Heart left ventricle (tissue), 13 donors: ENCODE measurements at regions not wholly inside any gene's neighbourhood (a gene's known extent, or its start where the extent isn't known, plus 50 kb on each side); places are given as distances from the start of the nearest gene placed in this dataset.

ENCODE experiments used
- CTCF ChIP-seq, 12 donors: fragments of 200-600 bp; sonication (generic) in 4 of 12; IDR thresholded peaks; one replicate each; pipeline versions ENCODE4 v1.5.0 to v1.8.0; 2018 to 2022; ENCODE audit warnings: antibody characterized with exemption in 12 of 12, mild to moderate bottlenecking in 5 of 12
- POLR2A ChIP-seq, 2 donors: fragments of 450-650 bp; IDR thresholded peaks; one replicate each; pipeline ENCODE4 v1.6.1; 2017; ENCODE audit warnings: antibody characterized with exemption in 2 of 2, mild to moderate bottlenecking in 2 of 2, moderate library complexity in 2 of 2
- donor health status: ischemic (EF 13 %, LVEDD 7.1; RV severe dilation, severe dysfunction).
- donor health status: DM: no; HTN: yes; CAD: no.
- donor health status: DM: no; HTN: no; CAD: no.
- donor health status: ischemic (EF 25% LVEDD 6.9; RV normal size, moderate dysfunction).
- donor health status: ischemic (EF 25% LVEDD 5.7; RV mildly dilated, moderate dysfunction).
- donor health status: ischemic (EF 35%, LVEDD 5.7; RV mildly dilated, moderate dysfunction).
- donor health status: nonischemic (EF 11% LVEDD 7.7; RV severe dilation, severe dysfunction).
- donor health status: DM: yes; HTN: yes; CAD: no.
- donor health status: PGD.
- donor health status: ischemic (EF 29% LVEDD 5.4; RV normal size, mild dysfunction).
- donor health status: nonischemic (EF 23%, LVEDD 6.1; RV moderate dilation, normal function).

DNA sequence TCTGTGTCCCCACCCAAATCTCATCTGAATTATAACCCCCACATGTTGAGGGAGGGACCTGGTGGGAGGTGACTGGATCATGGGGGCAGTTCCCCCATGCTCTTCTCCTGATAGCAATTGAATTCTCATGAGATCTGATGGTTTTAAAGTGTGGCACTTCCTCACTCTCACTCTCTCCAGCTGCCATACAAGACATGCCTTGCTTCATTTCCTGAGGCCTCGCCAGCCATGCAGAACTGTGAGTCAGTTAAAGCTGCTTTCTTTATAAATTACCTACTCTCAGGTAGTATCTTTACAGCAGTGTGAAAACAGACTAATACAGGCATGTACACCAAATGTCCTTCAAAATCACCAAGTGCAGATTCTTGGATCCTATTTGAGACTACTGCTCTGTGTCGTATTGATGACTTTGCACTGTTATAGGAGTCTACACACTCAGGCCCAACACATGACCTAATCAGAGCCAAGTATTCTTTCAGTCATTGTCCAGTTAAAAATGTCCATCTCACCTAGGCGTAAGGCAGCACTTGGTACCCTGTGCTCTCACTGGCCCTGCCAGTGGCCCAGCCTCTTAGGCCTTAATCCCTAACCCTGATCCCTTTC is 52.8 kb upstream of the UST start:
- TF ChIP-seq POLR2A (IDR thresholded peaks at IDR 0.05) (no peak), CTCF (IDR thresholded peaks at IDR 0.05) (no peak)
